ENCODE measurements at regions not wholly inside any gene's neighbourhood (a gene's known extent, or its start where the extent isn't known, plus 50 kb on each side); places are given as distances from the start of the nearest gene placed in this dataset.

DNA sequence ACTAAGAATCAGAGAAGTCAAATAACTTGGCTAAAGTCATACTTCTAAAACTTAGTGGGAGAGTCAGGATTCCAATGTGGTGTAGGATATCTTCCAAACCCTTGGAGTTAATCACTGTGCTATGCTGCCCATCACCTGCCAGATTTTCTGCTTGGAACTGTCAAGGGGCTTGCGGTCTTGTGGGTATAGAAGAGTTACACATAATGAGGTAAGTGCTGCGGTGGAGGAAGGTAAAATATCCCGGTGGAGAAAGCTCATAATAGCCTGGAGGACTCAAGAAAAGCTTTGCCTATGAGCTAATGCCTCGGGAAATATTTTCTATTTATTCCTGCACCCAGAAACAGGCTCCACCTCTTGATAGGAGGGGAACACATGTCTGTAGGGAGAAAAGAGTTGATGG, 195.6 kb downstream of the UTP18 start:
- TF ChIP-seq, protein P1, sequence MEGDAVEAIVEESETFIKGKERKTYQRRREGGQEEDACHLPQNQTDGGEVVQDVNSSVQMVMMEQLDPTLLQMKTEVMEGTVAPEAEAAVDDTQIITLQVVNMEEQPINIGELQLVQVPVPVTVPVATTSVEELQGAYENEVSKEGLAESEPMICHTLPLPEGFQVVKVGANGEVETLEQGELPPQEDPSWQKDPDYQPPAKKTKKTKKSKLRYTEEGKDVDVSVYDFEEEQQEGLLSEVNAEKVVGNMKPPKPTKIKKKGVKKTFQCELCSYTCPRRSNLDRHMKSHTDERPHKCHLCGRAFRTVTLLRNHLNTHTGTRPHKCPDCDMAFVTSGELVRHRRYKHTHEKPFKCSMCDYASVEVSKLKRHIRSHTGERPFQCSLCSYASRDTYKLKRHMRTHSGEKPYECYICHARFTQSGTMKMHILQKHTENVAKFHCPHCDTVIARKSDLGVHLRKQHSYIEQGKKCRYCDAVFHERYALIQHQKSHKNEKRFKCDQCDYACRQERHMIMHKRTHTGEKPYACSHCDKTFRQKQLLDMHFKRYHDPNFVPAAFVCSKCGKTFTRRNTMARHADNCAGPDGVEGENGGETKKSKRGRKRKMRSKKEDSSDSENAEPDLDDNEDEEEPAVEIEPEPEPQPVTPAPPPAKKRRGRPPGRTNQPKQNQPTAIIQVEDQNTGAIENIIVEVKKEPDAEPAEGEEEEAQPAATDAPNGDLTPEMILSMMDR (IDR thresholded peaks at IDR 0.05), result no peak
- TF ChIP-seq POLR2A (IDR thresholded peaks at IDR 0.05) (no peak), EP300 (IDR thresholded peaks at IDR 0.05) (no peak)
